ENCODE measurements at regions not wholly inside any gene's neighbourhood (a gene's known extent, or its start where the extent isn't known, plus 50 kb on each side); places are given as distances from the start of the nearest gene placed in this dataset.

DNA sequence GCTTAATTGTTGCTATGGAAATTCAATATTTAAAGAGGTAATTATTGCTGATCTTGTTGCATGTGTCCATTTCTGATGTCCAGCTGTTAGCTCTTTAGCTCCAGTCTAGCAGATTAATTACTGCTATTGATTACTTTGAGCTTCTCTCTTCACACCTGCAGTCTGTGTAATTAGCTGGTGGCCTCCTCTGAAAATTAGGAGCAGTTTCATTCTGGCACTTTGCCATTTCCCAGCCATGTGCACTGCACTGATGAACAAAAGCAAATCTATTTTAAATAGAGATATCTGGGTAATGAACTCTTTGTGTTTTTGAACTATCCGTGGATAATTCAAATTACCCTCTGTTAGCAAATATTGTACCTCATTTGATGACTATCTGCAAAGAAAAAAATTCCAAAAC lies 275.9 kb downstream of the RNF144B start:
- no peak overlapping the region for H3K27ac ChIP-seq
- no peak for DNase-seq (ENCODE audit: low read depth, low spot score)

DNA sequence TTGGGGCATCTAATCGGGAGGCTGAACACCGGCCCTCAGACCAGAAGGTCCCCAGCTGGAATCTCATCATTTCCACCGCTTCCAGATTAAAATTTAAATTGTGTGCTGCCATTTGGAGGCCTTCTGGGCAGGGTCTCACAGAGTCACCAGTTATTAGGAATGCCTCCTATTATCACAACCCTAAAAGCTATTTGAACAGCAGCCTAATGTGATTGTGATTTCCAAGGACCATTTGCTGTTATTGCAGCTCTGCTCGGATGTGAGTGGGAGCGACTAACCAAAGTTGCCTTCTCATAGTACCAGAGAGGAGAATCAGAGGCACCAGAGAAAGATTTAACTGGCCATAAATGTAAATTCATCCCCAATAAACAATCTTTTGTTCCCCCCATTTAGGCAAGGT lies 277.3 kb downstream of the RNF144B start:
- H3K27ac ChIP-seq: no peak overlapping the region
- no peak for DNase-seq (ENCODE audit: low read depth, low spot score)

GRCh38 chr6:18667612-18668011 lies 280.5 kb downstream of the RNF144B start:
- H3K27ac ChIP-seq: no peak overlapping the region
- no peak for DNase-seq (ENCODE audit: low read depth, low spot score)

GRCh38 chr6:18668994-18669393 lies 281.8 kb downstream of the RNF144B start:
- no peak for DNase-seq (ENCODE audit: low read depth, low spot score)
- no peak overlapping the region for H3K27ac ChIP-seq

DNA sequence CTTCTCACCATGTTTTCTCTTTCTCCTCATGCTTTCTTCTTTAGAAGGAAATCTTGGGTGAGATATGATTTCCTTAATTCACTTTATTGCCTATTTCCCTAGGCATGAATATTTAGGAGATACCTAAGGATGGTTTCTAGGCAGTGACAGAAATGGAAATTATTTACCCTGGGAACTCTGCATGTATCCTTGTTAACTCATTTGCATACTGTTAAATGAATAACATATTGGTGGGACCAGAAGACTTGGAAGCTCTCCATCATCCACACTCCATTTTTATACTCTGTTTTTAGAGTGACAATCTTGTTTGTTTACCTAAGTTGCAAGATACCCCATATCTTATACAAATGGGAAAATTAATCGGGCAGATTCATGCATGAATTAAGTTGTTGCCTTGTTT lies 285.7 kb downstream of the RNF144B start:
- no peak for DNase-seq (ENCODE audit: low read depth, low spot score)
- H3K27ac ChIP-seq: no peak overlapping the region

DNA sequence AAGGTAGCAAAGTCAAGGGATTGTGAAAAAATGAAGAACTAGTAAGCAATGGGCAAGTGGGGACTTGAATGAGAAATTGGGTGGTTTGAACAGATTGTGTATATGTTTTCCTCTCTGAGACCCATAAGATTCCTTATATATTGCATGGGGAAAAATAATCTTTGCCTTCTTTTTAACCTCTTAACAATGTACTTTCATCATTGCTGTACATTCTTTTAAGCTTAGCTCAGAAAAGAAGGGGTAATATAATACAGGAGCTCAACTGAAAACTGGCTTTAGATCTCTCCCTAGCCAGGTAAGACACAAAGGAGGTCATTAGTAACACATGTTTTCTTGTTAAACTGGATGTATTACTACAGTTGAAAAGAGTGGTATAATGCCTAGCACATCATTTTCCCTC lies 287.2 kb downstream of the RNF144B start:
- H3K27ac ChIP-seq: no peak overlapping the region
- no peak for DNase-seq (ENCODE audit: low read depth, low spot score)

DNA sequence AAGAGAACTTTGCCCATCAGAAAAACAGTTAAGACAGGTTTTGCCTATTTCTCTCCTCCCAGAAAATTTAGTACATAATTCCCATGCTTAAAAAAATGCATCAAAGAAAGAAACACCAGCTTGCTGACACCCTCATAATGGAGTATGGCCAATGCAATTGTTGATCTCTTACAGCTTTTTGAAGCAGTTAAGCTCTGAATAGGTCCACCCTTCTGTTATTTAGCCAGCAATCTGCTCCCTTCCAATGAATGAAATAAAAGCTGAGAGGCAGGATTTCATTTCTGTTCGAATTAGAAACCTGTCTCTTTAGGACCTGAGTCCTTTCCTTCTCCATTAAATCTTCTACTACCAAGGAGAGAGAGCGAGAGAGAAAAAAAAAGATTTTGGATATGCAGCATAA lies 288.7 kb downstream of the RNF144B start:
- no peak overlapping the region for H3K27ac ChIP-seq

GRCh38 chr6:18676548-18676947 lies 289.4 kb downstream of the RNF144B start:
- no peak overlapping the region for H3K27ac ChIP-seq
- DNase-seq (ENCODE audit: low read depth, low spot score): no peak

More for the DNA sequence above, 288.7 kb downstream of the RNF144B start:
- DNase-seq (ENCODE audit: low read depth, low spot score): no peak

DNA sequence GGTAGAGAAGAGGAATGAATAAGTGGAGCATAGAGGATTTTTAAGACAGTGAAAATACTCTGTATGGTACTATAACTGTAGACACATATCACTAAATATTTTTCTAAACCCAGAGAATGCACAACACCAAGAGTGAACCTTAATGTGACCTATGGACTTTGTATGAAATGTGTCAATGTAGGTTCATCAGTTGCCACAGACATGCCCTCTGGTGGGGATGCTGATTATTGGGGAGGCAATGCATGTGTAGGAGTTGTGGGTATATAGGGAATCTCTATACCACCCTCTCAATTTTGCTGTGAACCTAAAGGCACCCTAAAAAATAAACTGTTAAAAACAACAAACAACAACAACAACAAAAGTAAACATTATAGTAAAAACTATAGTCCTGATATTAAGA lies 293.7 kb downstream of the RNF144B start:
- H3K27ac ChIP-seq: no peak overlapping the region
- no peak for DNase-seq (ENCODE audit: low read depth, low spot score)

DNA sequence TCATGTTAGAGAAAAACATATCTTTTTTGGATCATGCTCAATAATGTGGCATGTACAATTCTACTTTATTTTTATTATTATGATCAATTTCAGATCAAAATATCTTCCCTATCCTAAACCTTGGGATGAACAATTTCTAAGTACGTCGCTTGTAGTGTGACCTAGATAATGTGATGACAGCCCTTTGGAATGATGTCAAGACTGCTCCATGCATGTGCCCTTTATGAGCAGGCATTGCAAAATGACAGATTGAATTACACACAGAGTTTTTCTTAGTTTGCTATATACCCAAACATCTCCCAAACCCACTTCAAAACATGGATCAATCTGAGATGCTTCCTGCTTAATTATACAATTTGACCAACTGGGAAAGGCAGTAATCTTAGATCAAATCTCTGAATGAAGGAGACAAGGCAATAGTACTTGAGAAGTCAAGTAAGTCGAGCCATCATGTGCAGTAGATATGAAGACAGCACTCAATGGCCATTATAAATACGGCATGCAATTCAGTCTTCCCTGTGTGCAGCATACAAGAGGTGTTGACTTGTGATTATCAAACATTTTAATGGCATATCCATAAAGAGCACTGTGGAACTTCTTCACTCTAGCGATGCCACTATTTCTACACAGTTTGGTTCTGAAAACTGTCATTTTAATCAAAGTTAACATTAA lies 294.8 kb downstream of the RNF144B start:
- no peak overlapping the region for H3K27ac ChIP-seq
- no peak for DNase-seq (ENCODE audit: low read depth, low spot score)

DNA sequence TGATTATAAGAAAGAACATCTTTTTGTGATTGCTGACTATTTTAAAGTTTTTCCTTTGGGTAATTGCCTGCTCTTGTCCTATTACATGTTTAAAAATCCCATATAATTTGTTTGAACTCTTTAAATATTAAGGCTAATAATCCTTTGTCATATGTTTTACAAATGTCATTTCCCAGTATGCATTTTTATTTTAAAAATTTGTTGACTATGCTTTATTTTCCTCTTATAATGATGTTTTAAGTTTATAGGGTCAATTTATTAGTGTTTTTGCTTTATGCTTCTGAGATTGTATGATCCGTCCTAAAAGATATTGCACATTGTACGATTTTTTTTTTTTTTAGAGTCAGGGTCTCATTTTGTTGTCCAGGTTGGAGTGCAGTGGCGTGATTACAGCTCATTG lies 297.2 kb downstream of the RNF144B start:
- no peak overlapping the region for H3K27ac ChIP-seq
- no peak for DNase-seq (ENCODE audit: low read depth, low spot score)

DNA sequence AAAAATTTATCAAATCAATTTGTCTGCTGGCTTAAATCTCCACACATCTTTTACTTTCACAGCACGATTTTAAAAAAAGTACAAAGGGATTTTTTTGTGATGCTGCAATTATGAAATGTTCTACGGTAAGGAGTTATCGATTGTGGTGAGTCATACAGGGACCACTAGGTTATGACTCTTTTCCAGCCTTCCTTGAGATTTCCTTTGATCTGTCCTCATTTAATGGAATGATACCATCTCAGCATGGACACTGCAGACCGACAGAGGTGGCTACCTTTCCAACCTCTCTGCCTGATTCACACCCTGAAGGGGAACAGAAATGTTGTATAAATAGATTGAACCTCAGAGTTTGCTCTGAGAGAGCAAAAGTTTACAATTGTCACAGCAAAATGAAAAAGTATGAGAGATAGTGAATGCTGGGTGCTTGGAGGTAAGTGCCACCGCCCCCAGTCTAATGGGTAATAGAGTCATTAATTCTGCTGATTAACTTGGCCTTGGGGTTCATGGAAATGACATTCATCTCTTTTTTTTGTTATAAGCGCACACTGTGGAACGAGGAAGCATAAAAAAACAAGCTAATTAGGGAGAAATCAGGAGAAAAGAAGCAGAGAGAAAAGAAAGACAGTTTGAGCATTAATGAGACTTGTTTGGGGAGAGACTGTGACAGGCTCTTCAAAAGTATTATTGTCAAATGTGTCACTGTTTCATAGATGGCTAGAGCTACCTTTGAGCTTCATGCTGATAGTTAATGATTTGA lies 306.0 kb downstream of the RNF144B start:
- H3K27ac ChIP-seq: no peak overlapping the region
- no peak for DNase-seq (ENCODE audit: low read depth, low spot score)

DNA sequence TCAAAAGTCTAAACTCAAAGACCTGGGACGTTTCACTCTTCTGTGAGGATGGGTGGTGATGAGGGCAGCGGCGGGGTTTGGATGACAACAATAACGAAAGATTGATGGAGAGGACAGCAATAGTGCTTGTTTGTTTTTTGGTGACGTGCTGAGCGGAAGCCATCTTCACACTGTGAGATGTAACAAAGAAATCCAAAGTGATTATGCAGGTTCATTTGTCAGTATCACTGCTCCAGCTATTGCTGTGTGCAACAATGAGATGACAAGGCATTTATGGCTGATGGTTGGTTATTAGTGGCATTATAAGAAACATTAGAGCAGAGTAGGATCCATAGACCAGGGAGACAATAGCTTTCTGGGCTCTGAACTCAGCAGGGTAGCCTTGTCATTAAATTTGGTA lies 306.7 kb downstream of the RNF144B start:
- H3K27ac ChIP-seq: no peak overlapping the region
- DNase-seq (ENCODE audit: low read depth, low spot score): no peak

- H3K27ac ChIP-seq: no peak overlapping the region
- DNase-seq (ENCODE audit: low read depth, low spot score): no peak
These were observed 316.4 kb downstream of the RNF144B start for GRCh38 chr6:18703546-18703945.

DNA sequence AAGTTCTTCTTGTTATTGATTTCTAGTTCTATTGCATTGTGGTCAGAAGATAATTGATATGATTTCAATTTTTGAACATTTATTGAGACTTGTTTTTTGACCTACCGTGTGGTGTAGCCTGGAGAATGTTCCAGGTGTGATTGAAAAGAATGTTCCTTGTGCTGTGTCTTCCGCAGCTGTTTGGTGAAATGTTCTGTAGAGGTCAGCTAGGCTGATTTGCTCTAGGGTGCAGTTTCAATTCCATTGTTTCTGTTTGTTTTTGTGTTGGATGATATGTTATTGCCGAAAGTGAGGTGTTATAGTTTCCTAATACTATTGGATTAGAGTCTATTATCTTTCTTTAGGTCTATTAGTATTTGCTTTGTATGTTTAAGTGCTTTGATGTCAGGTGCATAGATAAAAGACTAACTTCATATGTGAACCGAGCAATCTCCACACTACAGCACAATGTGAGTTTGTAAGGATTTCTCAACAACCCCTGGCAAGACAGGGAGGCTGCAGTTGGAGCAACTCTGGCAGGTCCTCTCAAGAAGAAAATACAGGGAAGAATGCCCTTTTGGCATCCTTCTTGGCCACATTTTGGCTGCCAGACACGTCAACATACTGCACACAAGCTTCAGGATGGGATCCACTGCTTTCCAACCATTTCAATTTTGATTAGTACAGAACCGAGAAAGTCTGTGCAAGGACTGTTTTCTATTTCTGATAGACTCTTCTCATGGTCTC lies 320.7 kb downstream of the RNF144B start:
- no peak for DNase-seq (ENCODE audit: low read depth, low spot score)
- no peak overlapping the region for H3K27ac ChIP-seq

GRCh38 chr6:18712595-18712994 lies 325.4 kb downstream of the RNF144B start:
- no peak for DNase-seq (ENCODE audit: low read depth, low spot score)
- H3K27ac ChIP-seq: no peak overlapping the region

- no peak for DNase-seq (ENCODE audit: low read depth, low spot score)
- H3K27ac ChIP-seq: no peak overlapping the region
These were observed 332.9 kb downstream of the RNF144B start for GRCh38 chr6:18720075-18720474.

- H3K27ac ChIP-seq: no peak overlapping the region
- no peak for DNase-seq (ENCODE audit: low read depth, low spot score)
These were observed 336.9 kb downstream of the RNF144B start for GRCh38 chr6:18724056-18724455.

DNA sequence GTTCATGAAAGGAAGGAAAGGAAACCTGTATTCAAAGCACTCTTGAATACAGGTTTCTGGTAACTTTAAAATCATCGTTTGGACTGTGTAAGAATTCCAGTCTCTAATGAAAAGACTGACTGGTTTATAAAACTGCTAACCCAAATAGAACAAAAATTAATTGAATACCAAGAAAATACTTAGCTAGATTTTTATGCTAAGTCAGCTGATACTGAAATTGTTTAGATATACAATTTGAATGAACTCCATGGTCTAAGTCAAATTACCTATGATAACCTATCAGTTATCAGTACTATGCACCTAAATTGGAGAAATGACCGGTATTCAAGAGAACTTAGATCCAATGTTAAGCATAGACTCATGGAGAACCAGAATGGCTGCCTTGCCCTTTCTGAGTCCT lies 338.3 kb downstream of the RNF144B start:
- no peak overlapping the region for H3K27ac ChIP-seq

DNA sequence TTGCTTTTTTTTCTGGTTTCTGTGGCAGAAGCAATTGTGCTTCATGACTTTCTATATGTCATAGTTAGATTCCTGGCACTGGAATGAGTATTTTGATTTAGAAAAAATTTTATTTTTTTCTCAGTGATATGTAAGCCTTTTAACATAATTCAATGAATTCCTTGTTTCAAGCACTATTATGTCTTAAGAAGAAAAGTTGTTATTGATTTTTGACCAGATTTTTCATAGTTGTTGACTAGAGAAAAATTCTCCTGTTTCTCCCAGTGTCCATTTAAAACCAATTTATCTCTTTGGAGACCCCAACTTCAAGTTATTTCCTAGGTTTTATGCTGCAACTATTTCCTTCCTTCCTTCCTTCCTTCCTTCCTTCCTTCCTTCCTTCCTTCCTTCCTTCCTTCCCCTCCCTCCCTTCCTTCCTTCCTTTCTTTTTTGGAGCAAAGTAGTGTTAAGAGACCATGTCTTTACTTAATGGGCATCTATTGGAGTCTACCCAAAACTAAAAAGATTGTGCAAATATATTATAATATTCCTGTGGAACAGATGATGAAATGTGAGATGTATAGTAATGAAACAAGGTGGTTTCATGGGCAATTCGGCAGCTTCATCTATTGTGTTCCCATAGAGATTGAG lies 346.9 kb downstream of the RNF144B start:
- no peak for DNase-seq (ENCODE audit: low read depth, low spot score)
- H3K27ac ChIP-seq: no peak overlapping the region

More for the DNA sequence above, 338.3 kb downstream of the RNF144B start:
- DNase-seq (ENCODE audit: low read depth, low spot score): no peak

GRCh38 chr6:18741741-18742140 lies 354.6 kb downstream of the RNF144B start:
- H3K27ac ChIP-seq: no peak overlapping the region
- DNase-seq (ENCODE audit: low read depth, low spot score): no peak

All from epithelial cell of prostate (primary cell).